HUES64 (cell line): ENCODE measurements at regions not wholly inside any gene's neighbourhood (a gene's known extent, or its start where the extent isn't known, plus 50 kb on each side); places are given as distances from the start of the nearest gene placed in this dataset.
"Not testable (repeated sequence)": the region's sequence is repeated elsewhere in the genome, so short reads cannot be mapped to it uniquely, and the experiment has no call there.

Experiments used
- H3K27ac ChIP-seq: 2 replicates; pipeline ENCODE4 v1.7.0; 2013; ENCODE audit warnings: low read depth, low read length, inconsistent platforms
- H3K27me3 ChIP-seq: 2 replicates; pipeline ENCODE4 v1.6.1; 2013; ENCODE audit warnings: mild to moderate bottlenecking, low read length; ENCODE audit not compliant: insufficient read depth
- H3K36me3 ChIP-seq: 2 replicates; pipeline ENCODE4 v1.6.1; 2013; ENCODE audit warnings: mild to moderate bottlenecking, low read length; ENCODE audit not compliant: insufficient read depth
- H3K4me1 ChIP-seq: 2 replicates; pipeline ENCODE4 v1.6.1; 2013; ENCODE audit warnings: mild to moderate bottlenecking, low read length, moderate library complexity; ENCODE audit not compliant: insufficient read depth
- H3K4me3 ChIP-seq: 2 replicates; pipeline ENCODE4 v1.5.1; 2013; ENCODE audit warnings: mild to moderate bottlenecking, low read length, moderate library complexity
- H3K9ac ChIP-seq: 2 replicates; pipeline ENCODE4 v1.6.1; 2013; ENCODE audit warnings: mild to moderate bottlenecking, low read depth, low read length
- H3K9me3 ChIP-seq: 2 replicates; pipeline ENCODE4 v1.6.1; 2013; ENCODE audit warnings: low read depth, low read length; ENCODE audit not compliant: insufficient read depth
- WGBS: fragments of 150-250, 120-280 bp; methylation state at CpG from one replicate; pipeline ENCODE4 v1.1.7; 2013; ENCODE audit warnings: missing lambda C conversion rate; 5-methylcytosine and 5-hydroxymethylcytosine counted together

DNA sequence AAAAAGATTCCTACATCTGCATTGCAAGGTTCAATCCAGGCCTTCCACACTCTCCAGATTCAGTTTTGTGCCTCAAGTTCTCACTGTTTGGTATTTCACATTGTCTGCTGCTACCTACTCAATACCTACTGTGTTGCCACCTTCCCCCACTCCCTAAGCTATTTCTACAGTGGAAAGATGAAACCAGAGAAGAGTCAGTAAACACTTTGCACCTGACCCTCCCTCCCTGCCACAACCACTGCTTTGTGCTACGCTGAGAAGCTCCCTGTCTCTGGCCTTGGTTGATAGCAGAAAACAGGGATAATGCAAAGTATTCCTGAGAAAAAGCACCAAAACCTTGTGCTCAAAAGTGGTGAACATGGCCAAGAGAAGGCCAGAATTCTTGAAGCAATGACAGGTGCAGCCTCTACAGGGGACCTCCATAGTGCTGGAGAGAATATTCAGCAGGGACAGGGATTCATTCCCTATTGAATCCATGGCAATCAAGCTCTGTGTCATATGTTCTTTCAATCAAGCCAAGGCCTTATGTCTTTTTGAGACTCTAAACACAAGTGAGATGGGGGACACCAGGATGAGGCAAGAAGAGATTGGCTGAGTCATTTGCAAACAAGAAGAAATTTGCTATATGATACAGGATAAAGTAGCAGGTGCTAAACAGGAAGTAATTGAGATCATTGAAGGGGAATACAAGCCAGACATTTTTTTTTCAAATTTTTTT, 83.5 kb upstream of the LIPC start:
- H3K27ac ChIP-seq = no peak overlapping the region
- no peak overlapping the region for H3K9ac ChIP-seq
- H3K9me3 ChIP-seq = no peaks in the 10 kb centered on the region
- no peaks in the 10 kb centered on the region for H3K36me3 ChIP-seq
- WGBS = 88% methylated on average over 1 of the region's 1 CpG
- H3K4me3 ChIP-seq = no peak overlapping the region
- no peaks in the 10 kb centered on the region for H3K27me3 ChIP-seq
- 0 out of 2 replicates have a peak, but pooled peaks cover under 1% of the 10 kb centered on the region for H3K4me1 ChIP-seq

- Histone ChIP-seq H3K4me1 (no peaks in the 10 kb centered on the region), H3K9ac (no peak overlapping the region), H3K4me3 (no peak overlapping the region), H3K9me3 (no peaks in the 10 kb centered on the region), H3K27ac (no peak overlapping the region), H3K36me3 (no peaks in the 10 kb centered on the region), H3K27me3 (no peaks in the 10 kb centered on the region)
- WGBS = 87% methylated on average over 5 of the region's 5 CpGs
These were observed 79.5 kb upstream of the LIPC start for GRCh38 chr15:58352026-58352929.

GRCh38 chr15:58355382-58355971, 76.3 kb upstream of the LIPC start:
- WGBS = 90% methylated on average over 9 of the region's 9 CpGs
- Histone ChIP-seq H3K27me3 (no peaks in the 10 kb centered on the region), H3K27ac (no peak overlapping the region), H3K9me3 (no peaks in the 10 kb centered on the region), H3K36me3 (no peaks in the 10 kb centered on the region), H3K4me3 (no peak overlapping the region), H3K4me1 (peaks cover 8% of the 10 kb centered on the region; the same call in 1 of the 2 replicates), H3K9ac (no peak overlapping the region)

GRCh38 chr15:58355973-58356372, 75.8 kb upstream of the LIPC start:
- peaks cover 8% of the 10 kb centered on the region; the same call in 1 of the 2 replicates for H3K4me1 ChIP-seq
- no peak overlapping the region for H3K9ac ChIP-seq
- H3K27ac ChIP-seq = no peak overlapping the region
- no peaks in the 10 kb centered on the region for H3K9me3 ChIP-seq
- H3K4me3 ChIP-seq = no peak overlapping the region
- 88% methylated on average over 10 of the region's 10 CpGs for WGBS
- H3K36me3 ChIP-seq = no peaks in the 10 kb centered on the region
- no peaks in the 10 kb centered on the region for H3K27me3 ChIP-seq

DNA sequence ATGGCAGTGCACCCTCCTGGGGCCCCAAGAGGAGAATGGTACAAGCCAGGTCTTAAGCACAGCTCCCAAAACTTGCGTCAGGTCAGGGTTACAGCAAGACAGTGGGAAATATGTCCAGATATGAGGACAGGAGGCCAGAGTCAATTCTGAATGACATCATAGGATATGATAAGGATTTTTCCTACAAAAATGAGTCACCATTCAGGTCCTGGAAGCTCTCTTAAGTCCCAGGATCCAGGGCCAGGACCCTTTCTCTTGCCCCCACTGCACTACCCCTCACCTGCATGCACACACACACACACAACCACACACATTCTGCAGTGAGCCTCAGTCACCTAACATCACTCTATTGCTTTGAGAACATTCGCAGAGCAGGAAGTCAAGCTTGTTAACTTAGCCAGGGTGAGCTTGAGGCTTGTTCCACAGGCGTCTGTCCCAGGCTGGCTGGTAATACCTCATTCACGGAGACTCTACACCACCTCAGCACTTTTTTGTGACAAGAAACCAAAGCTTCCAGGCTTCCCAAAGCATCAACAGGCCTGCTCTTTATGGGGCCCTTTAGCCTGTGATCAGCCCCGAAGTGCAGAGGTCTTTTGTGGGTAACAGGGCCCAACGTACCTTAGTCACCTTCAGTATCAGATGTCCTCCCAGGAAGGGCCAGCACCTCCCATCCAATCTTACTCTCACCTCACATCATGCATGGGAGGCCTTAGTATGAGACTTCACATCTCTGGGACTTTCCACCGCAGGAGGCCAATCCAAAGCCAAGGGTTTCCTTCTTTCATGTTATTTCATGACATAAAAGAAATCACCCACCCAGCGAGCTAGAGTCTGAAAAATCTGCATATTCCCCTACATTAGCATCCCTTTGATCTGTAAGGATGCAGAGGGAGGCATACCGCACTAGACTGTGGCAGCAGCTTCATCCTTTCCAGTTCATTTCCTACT, 74.0 kb upstream of the LIPC start:
- H3K9me3 ChIP-seq = no peaks in the 10 kb centered on the region
- H3K4me3 ChIP-seq = no peak overlapping the region
- H3K4me1 ChIP-seq = peaks cover 8% of the 10 kb centered on the region; the same call in 1 of the 2 replicates
- no peaks in the 10 kb centered on the region for H3K27me3 ChIP-seq
- H3K36me3 ChIP-seq = no peaks in the 10 kb centered on the region
- no peak overlapping the region for H3K9ac ChIP-seq
- WGBS = 53% methylated on average over 9 of the region's 9 CpGs
- no peak overlapping the region for H3K27ac ChIP-seq

DNA sequence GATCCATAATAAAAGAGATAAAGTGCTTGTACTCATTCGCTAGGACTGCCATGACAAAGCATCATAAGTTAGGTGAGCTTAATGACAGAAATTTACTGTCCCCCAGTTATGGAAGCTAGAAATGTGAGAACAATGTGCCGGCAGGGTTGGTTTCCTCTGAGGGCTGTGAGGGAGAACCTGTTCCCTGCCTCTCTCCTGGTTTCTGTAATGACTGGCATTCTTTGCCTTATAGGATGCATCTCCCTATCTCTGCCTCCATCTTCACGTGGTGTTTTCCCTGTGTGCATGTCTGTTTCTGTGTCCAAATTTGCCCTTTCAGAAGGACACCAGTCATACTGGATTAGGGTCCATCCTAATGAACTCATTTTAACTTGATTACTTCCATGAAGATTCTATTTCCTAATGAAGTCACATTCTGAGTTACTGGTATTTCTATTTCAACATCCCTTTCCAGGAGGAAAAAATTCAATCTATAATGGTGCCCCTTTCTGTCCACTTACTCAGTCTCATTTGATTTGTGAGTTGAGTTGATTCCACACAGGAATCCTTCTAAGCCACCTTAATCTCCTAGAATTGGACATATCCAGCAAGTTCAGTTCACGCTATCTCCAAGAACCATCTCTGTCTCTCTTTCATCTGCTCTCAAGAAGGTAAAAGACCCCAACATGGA, 71.2 kb upstream of the LIPC start:
- 91% methylated on average over 4 of the region's 4 CpGs for WGBS
- Histone ChIP-seq H3K9me3 (no peaks in the 10 kb centered on the region), H3K4me3 (no peak overlapping the region), H3K27me3 (no peaks in the 10 kb centered on the region), H3K27ac (no peak overlapping the region), H3K36me3 (no peaks in the 10 kb centered on the region), H3K4me1 (peaks cover 8% of the 10 kb centered on the region; the same call in 1 of the 2 replicates), H3K9ac (no peak overlapping the region)

GRCh38 chr15:58361273-58361759, 70.5 kb upstream of the LIPC start:
- Histone ChIP-seq H3K9me3 (no peaks in the 10 kb centered on the region), H3K4me1 (peaks cover 8% of the 10 kb centered on the region; the same call in 1 of the 2 replicates), H3K27ac (no peak overlapping the region), H3K27me3 (no peaks in the 10 kb centered on the region), H3K9ac (no peak overlapping the region), H3K36me3 (no peaks in the 10 kb centered on the region), H3K4me3 (no peak overlapping the region)
- 91% methylated on average over 5 of the region's 5 CpGs for WGBS

GRCh38 chr15:58362262-58362922, 69.4 kb upstream of the LIPC start:
- Histone ChIP-seq H3K9me3 (no peaks in the 10 kb centered on the region), H3K4me3 (no peak overlapping the region), H3K27me3 (no peaks in the 10 kb centered on the region), H3K9ac (no peak overlapping the region), H3K27ac (no peak overlapping the region), H3K36me3 (no peaks in the 10 kb centered on the region), H3K4me1 (peaks cover 7% of the 10 kb centered on the region; the same call in 1 of the 2 replicates)
- 90% methylated on average over 6 of the region's 6 CpGs for WGBS

DNA sequence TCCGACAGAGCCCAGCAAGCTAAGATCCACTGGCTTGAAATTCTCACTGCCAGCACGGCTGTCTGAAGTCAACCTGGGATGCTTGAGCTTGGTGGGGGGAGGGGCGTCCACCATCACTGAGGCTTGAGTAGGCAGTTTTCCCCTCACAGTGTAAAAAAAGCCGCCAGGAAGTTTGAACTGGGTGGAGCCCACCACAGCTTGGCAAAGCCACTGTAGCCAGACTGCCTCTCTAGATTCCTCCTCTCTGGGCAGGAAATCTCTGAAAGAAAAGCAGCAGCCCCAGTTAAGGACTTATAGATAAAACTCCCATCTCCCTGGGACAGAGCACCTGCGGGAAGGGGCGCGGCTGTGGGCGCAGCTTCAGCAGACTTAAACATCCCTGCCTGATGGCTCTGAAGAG, 68.7 kb upstream of the LIPC start:
- not testable (repeated sequence) for H3K4me3 ChIP-seq, H3K9ac ChIP-seq, H3K4me1 ChIP-seq, H3K27ac ChIP-seq, H3K27me3 ChIP-seq, H3K36me3 ChIP-seq, H3K9me3 ChIP-seq
- WGBS = 88% methylated on average over 8 of the region's 8 CpGs

GRCh38 chr15:58363673-58364072, 68.1 kb upstream of the LIPC start:
- H3K27me3 ChIP-seq = not testable (repeated sequence)

More at GRCh38 chr15:58363673-58364072, 68.1 kb upstream of the LIPC start:
- not testable (repeated sequence) for H3K36me3 ChIP-seq, H3K9me3 ChIP-seq, H3K4me3 ChIP-seq, H3K4me1 ChIP-seq, H3K9ac ChIP-seq, H3K27ac ChIP-seq
- 94% methylated on average over 6 of the region's 6 CpGs for WGBS
